ENCODE measurements at regions not wholly inside any gene's neighbourhood (a gene's known extent, or its start where the extent isn't known, plus 50 kb on each side); places are given as distances from the start of the nearest gene placed in this dataset.

GRCh38 chr5:135235551-135236227, 163.3 kb downstream of the MACROH2A1 start:
- Histone ChIP-seq H3K27me3 (ENCODE audit: insufficient read depth, low read length, poor library complexity) (no peaks in the 10 kb centered on the region), H3K36me3 (ENCODE audit: control insufficient read depth, insufficient read depth, low read length) (no peaks in the 10 kb centered on the region), H3K27ac (ENCODE audit: low read depth, low read length) (no peak overlapping the region), H3K56ac (ENCODE audit: low read length) (no peak overlapping the region), H3K79me1 (ENCODE audit: low read length) (no peaks in the 10 kb centered on the region), H3K23ac (ENCODE audit: low read length) (no peak overlapping the region), H2BK5ac (ENCODE audit: low read length) (no peak overlapping the region), H3K4me3 (ENCODE audit: low read length) (no peak overlapping the region), H3K4ac (ENCODE audit: low read depth, low read length) (no peak overlapping the region), H2BK120ac (ENCODE audit: low read depth, low read length) (no peak overlapping the region), H3K18ac (ENCODE audit: low read length) (no peak overlapping the region), H3K9ac (ENCODE audit: low read length) (no peak overlapping the region), H2AK5ac (ENCODE audit: low read length) (no peak overlapping the region), H3K4me2 (ENCODE audit: low read length) (no peak overlapping the region), H3K79me2 (ENCODE audit: control insufficient read depth, insufficient read depth, low read length) (no peaks in the 10 kb centered on the region), H3K4me1 (ENCODE audit: control insufficient read depth, low read depth, low read length) (no peaks in the 10 kb centered on the region), H4K5ac (ENCODE audit: low read length) (no peak overlapping the region), H2BK15ac (replicated peaks; ENCODE audit: low read depth) (no peak overlapping the region), H4K8ac (ENCODE audit: low read depth, low read length) (no peak overlapping the region)
- WGBS (ENCODE audit: extremely low coverage, insufficient coverage, low lambda C conversion rate) = no CpG with 5 or more reads among the region's 9 CpGs
- DNase-seq = no peak

GRCh38 chr5:135234666-135235401, 164.2 kb downstream of the MACROH2A1 start:
- no peak overlapping the region for H2BK15ac ChIP-seq (replicated peaks; ENCODE audit: low read depth)
- H3K18ac ChIP-seq (ENCODE audit: low read length) = no peak overlapping the region
- H3K23ac ChIP-seq (ENCODE audit: low read length) = no peak overlapping the region
- WGBS (ENCODE audit: extremely low coverage, insufficient coverage, low lambda C conversion rate) = no CpG with 5 or more reads among the region's 9 CpGs
- no peak for DNase-seq
- no peak overlapping the region for H2AK5ac ChIP-seq (ENCODE audit: low read length)
- H3K79me1 ChIP-seq (ENCODE audit: low read length) = no peaks in the 10 kb centered on the region
- H3K4me2 ChIP-seq (ENCODE audit: low read length) = no peak overlapping the region
- H4K5ac ChIP-seq (ENCODE audit: low read length) = no peak overlapping the region
- no peaks in the 10 kb centered on the region for H3K36me3 ChIP-seq (ENCODE audit: control insufficient read depth, insufficient read depth, low read length)
- no peak overlapping the region for H3K4me3 ChIP-seq (ENCODE audit: low read length)
- H2BK5ac ChIP-seq (ENCODE audit: low read length) = no peak overlapping the region
- H3K56ac ChIP-seq (ENCODE audit: low read length) = no peak overlapping the region
- H3K9ac ChIP-seq (ENCODE audit: low read length) = no peak overlapping the region
- H4K8ac ChIP-seq (ENCODE audit: low read depth, low read length) = no peak overlapping the region
- no peaks in the 10 kb centered on the region for H3K4me1 ChIP-seq (ENCODE audit: control insufficient read depth, low read depth, low read length)
- H2BK120ac ChIP-seq (ENCODE audit: low read depth, low read length) = no peak overlapping the region
- no peaks in the 10 kb centered on the region for H3K79me2 ChIP-seq (ENCODE audit: control insufficient read depth, insufficient read depth, low read length)
- H3K27ac ChIP-seq (ENCODE audit: low read depth, low read length) = no peak overlapping the region
- no peaks in the 10 kb centered on the region for H3K27me3 ChIP-seq (ENCODE audit: insufficient read depth, low read length, poor library complexity)
- no peak overlapping the region for H3K4ac ChIP-seq (ENCODE audit: low read depth, low read length)

DNA sequence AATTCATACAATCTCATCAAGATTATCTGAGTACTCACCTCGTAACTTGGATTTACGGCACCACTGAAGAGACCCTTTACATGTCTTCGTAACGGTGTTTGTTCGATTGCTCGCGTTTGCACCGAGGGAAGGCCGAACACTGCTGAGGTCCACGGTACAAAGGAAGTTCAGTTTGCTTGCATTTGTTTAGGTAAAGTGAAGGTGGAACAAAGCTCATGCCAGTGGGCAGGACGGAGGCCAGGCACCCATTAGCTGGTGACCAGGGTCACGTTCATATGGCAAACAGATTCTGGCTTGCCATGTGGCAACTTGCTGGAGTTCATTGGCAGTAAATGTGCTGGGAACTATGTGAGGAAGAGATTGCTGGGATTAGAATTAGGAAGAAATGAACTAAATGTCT, 164.8 kb downstream of the MACROH2A1 start:
- no peak overlapping the region for H2BK120ac ChIP-seq (ENCODE audit: low read depth, low read length)
- H3K4ac ChIP-seq (ENCODE audit: low read depth, low read length) = no peak overlapping the region
- H3K23ac ChIP-seq (ENCODE audit: low read length) = no peak overlapping the region
- H3K36me3 ChIP-seq (ENCODE audit: control insufficient read depth, insufficient read depth, low read length) = no peaks in the 10 kb centered on the region
- H4K8ac ChIP-seq (ENCODE audit: low read depth, low read length) = no peak overlapping the region
- no peaks in the 10 kb centered on the region for H3K79me1 ChIP-seq (ENCODE audit: low read length)
- H2BK15ac ChIP-seq (replicated peaks; ENCODE audit: low read depth) = no peak overlapping the region
- H3K27me3 ChIP-seq (ENCODE audit: insufficient read depth, low read length, poor library complexity) = no peaks in the 10 kb centered on the region
- no peak overlapping the region for H3K4me3 ChIP-seq (ENCODE audit: low read length)
- H2BK5ac ChIP-seq (ENCODE audit: low read length) = no peak overlapping the region
- H3K56ac ChIP-seq (ENCODE audit: low read length) = no peak overlapping the region
- H3K79me2 ChIP-seq (ENCODE audit: control insufficient read depth, insufficient read depth, low read length) = no peaks in the 10 kb centered on the region
- WGBS (ENCODE audit: extremely low coverage, insufficient coverage, low lambda C conversion rate) = no CpG with 5 or more reads among the region's 12 CpGs
- H3K27ac ChIP-seq (ENCODE audit: low read depth, low read length) = no peak overlapping the region
- H2AK5ac ChIP-seq (ENCODE audit: low read length) = no peak overlapping the region
- no peak for DNase-seq
- no peak overlapping the region for H3K18ac ChIP-seq (ENCODE audit: low read length)
- H3K4me2 ChIP-seq (ENCODE audit: low read length) = no peak overlapping the region
- no peak overlapping the region for H3K9ac ChIP-seq (ENCODE audit: low read length)
- H3K4me1 ChIP-seq (ENCODE audit: control insufficient read depth, low read depth, low read length) = no peaks in the 10 kb centered on the region
- no peak overlapping the region for H4K5ac ChIP-seq (ENCODE audit: low read length)

DNA sequence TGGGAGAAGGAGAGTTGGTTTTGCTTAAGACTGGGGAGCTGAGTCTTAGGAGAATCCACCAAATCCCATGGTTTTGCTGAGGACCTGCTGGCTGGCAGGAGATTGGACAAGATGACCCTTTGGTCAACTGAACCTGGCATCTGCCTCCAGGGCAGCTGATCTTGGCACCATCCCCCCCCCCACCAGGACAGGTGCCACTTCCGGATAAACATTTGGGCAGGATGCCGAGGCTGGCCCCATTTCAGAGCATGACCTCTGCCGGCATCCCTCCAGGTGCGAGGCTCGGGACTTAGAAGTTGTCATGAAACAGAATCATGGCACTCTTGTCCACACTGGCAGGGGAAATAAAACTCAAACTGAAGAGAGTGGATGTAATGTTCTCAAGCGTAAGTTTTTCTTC, 165.6 kb downstream of the MACROH2A1 start:
- Histone ChIP-seq H3K23ac (ENCODE audit: low read length) (no peak overlapping the region), H3K79me1 (ENCODE audit: low read length) (no peaks in the 10 kb centered on the region), H3K27ac (ENCODE audit: low read depth, low read length) (no peak overlapping the region), H3K18ac (ENCODE audit: low read length) (no peak overlapping the region), H2AK5ac (ENCODE audit: low read length) (no peak overlapping the region), H3K9ac (ENCODE audit: low read length) (no peak overlapping the region), H2BK5ac (ENCODE audit: low read length) (no peak overlapping the region), H3K4me3 (ENCODE audit: low read length) (no peak overlapping the region), H3K4me2 (ENCODE audit: low read length) (no peak overlapping the region), H3K56ac (ENCODE audit: low read length) (no peak overlapping the region), H3K36me3 (ENCODE audit: control insufficient read depth, insufficient read depth, low read length) (no peaks in the 10 kb centered on the region), H3K79me2 (ENCODE audit: control insufficient read depth, insufficient read depth, low read length) (no peaks in the 10 kb centered on the region), H3K27me3 (ENCODE audit: insufficient read depth, low read length, poor library complexity) (no peaks in the 10 kb centered on the region), H3K4ac (ENCODE audit: low read depth, low read length) (no peak overlapping the region), H2BK120ac (ENCODE audit: low read depth, low read length) (no peak overlapping the region), H4K5ac (ENCODE audit: low read length) (no peak overlapping the region), H2BK15ac (replicated peaks; ENCODE audit: low read depth) (no peak overlapping the region), H3K4me1 (ENCODE audit: control insufficient read depth, low read depth, low read length) (no peaks in the 10 kb centered on the region), H4K8ac (ENCODE audit: low read depth, low read length) (no peak overlapping the region)
- WGBS (ENCODE audit: extremely low coverage, insufficient coverage, low lambda C conversion rate) = no CpG with 5 or more reads among the region's 6 CpGs
- no peak for DNase-seq

DNA sequence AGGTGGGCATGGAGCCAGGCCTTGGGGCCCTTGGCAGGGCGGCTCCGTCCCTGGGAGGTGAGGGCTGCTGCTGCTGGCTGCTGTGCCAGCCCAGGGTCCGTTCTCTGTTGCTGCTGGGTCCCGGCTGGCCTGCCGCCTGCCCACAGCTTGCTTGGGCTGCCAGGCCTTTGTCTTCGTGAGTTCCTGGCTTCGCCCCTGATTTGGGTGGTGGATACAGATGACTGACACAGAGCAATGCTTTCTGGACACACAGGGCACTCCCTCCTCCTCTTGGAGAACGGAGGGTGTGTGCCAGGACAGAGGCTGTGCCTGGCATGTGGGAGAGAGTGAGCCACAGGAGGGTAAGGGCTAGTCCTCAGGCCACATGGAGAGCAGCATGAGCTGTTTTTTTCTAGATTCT, 166.1 kb downstream of the MACROH2A1 start:
- H3K56ac ChIP-seq (ENCODE audit: low read length) = no peak overlapping the region
- DNase-seq = no peak
- H3K4me2 ChIP-seq (ENCODE audit: low read length) = no peak overlapping the region
- no peak overlapping the region for H3K4me3 ChIP-seq (ENCODE audit: low read length)
- H4K5ac ChIP-seq (ENCODE audit: low read length) = no peak overlapping the region
- no peak overlapping the region for H3K27ac ChIP-seq (ENCODE audit: low read depth, low read length)
- no peak overlapping the region for H3K18ac ChIP-seq (ENCODE audit: low read length)
- H2BK15ac ChIP-seq (replicated peaks; ENCODE audit: low read depth) = no peak overlapping the region
- WGBS (ENCODE audit: extremely low coverage, insufficient coverage, low lambda C conversion rate) = no CpG with 5 or more reads among the region's 8 CpGs
- no peak overlapping the region for H2BK5ac ChIP-seq (ENCODE audit: low read length)
- H3K4ac ChIP-seq (ENCODE audit: low read depth, low read length) = no peak overlapping the region
- no peak overlapping the region for H2AK5ac ChIP-seq (ENCODE audit: low read length)
- H3K9ac ChIP-seq (ENCODE audit: low read length) = no peak overlapping the region
- H3K79me2 ChIP-seq (ENCODE audit: control insufficient read depth, insufficient read depth, low read length) = no peaks in the 10 kb centered on the region
- H2BK120ac ChIP-seq (ENCODE audit: low read depth, low read length) = no peak overlapping the region
- H3K27me3 ChIP-seq (ENCODE audit: insufficient read depth, low read length, poor library complexity) = no peaks in the 10 kb centered on the region
- H3K79me1 ChIP-seq (ENCODE audit: low read length) = no peaks in the 10 kb centered on the region
- H4K8ac ChIP-seq (ENCODE audit: low read depth, low read length) = no peak overlapping the region
- no peaks in the 10 kb centered on the region for H3K36me3 ChIP-seq (ENCODE audit: control insufficient read depth, insufficient read depth, low read length)
- H3K4me1 ChIP-seq (ENCODE audit: control insufficient read depth, low read depth, low read length) = no peaks in the 10 kb centered on the region
- no peak overlapping the region for H3K23ac ChIP-seq (ENCODE audit: low read length)
